ENCODE measurements at regions not wholly inside any gene's neighbourhood (a gene's known extent, or its start where the extent isn't known, plus 50 kb on each side); places are given as distances from the start of the nearest gene placed in this dataset.
"Not testable (repeated sequence)": the region's sequence is repeated elsewhere in the genome, so short reads cannot be mapped to it uniquely, and the experiment has no call there.

DNA sequence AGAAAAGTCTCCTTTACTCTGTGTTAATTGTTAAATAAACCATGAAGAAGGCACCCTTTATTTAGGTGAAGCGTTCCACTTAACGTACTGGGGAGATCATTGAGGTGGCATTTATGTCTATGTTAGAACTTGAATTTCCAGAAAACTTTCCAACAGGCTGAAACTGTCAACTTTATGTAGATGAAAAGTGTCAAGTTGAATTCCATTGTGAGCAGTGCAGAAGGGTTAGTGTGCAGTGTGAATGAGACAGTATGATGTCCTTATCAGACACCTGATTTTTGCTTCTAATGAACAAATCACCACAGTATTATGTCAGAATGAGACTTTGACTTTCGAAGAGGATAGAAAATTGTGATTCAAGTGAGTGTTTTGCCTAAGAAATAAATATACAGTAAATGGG lies 761.6 kb upstream of the SEMA6A start:
- no peak overlapping the region for H3K4me3 Mint-ChIP-seq
- ATAC-seq (replicated peaks in 1 of 2) (no peak), DNase-seq (no peak)
- H3K4me1 Mint-ChIP-seq (ENCODE audit: low read depth) = no peaks in the 10 kb centered on the region
- no peaks in the 10 kb centered on the region for H3K27me3 Mint-ChIP-seq (ENCODE audit: low read depth)
- peaks cover 0 to 3% of the 10 kb centered on the region in 2 donors for H3K9me3 Mint-ChIP-seq
- no peaks in the 10 kb centered on the region for H3K36me3 Mint-ChIP-seq (ENCODE audit: insufficient read depth in 2 of 2)
- H3K27ac Mint-ChIP-seq = no peak overlapping the region

DNA sequence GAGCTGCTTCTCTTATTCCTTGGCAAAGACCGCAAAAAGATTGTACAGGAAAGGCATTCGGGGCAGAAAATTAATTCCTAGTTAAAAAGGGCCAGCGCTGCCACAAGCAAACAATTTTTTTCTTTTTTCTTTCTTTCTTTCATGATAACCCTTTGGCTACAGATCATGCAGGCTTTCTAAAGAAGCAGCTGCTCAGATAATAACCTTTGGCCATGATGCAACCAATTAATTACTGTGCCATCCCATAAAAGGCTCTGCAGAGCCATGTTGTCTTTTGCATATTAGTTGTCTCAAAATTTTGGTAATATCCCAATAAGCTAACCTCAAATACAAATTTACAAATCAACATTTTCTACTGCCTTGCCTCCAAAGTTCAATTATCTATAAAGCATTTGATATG lies 758.4 kb upstream of the SEMA6A start:
- Mint-ChIP-seq H3K36me3 (ENCODE audit: insufficient read depth in 2 of 2) (no peaks in the 10 kb centered on the region), H3K27me3 (ENCODE audit: low read depth) (no peaks in the 10 kb centered on the region), H3K4me1 (ENCODE audit: low read depth) (no peaks in the 10 kb centered on the region), H3K27ac (no peak overlapping the region), H3K9me3 (peaks cover 0 to 3% of the 10 kb centered on the region in 2 donors), H3K4me3 (no peak overlapping the region)
- no peak for DNase-seq
- ATAC-seq (replicated peaks in 1 of 2) = no peak

DNA sequence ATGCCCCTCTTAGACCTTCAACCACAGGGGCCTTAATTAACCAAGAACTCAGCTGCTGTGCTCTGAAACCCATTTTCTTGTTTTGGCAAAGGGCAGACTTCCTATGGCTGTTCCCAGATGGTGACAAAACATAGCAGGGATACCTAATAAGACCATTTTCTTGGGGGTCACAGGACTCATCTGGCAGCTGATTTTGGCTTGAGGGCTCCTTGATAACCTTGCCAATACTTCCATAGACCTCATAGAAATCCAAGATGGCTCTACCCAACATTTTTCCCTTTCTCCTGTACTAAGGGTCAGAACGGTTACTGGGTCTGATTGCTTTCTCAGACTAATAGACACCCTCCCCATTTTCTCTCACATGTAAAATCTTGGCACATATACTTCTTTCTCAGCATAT lies 757.7 kb upstream of the SEMA6A start:
- H3K9me3 Mint-ChIP-seq = peaks cover 0 to 4% of the 10 kb centered on the region in 2 donors
- no peaks in the 10 kb centered on the region for H3K4me1 Mint-ChIP-seq (ENCODE audit: low read depth)
- no peaks in the 10 kb centered on the region for H3K27me3 Mint-ChIP-seq (ENCODE audit: low read depth)
- no peaks in the 10 kb centered on the region for H3K36me3 Mint-ChIP-seq (ENCODE audit: insufficient read depth in 2 of 2)
- no peak for DNase-seq
- no peak overlapping the region for H3K4me3 Mint-ChIP-seq
- no peak overlapping the region for H3K27ac Mint-ChIP-seq
- no peak for ATAC-seq (replicated peaks in 1 of 2)

DNA sequence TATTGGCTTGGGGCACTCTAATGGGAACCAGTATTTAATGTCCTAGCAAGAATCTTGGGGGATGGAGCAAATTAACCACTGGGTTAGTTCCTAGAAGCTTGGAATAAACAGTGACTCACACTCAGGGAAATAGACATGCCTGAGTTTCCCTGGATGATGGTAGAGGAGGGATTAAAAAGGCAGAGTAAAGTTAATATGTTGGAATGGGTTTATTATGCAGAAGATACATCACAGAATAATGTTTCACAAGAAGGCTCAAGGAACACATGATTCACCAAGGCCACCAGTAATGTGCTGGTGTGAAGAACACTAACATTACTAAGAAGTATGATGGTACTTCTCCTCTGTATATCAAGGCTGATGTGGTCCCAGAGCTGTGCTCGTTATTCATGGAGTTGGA lies 752.9 kb upstream of the SEMA6A start:
- no peaks in the 10 kb centered on the region for H3K27me3 Mint-ChIP-seq (ENCODE audit: low read depth)
- no peaks in the 10 kb centered on the region for H3K36me3 Mint-ChIP-seq (ENCODE audit: insufficient read depth in 2 of 2)
- DNase-seq = no peak
- no peak overlapping the region for H3K27ac Mint-ChIP-seq
- H3K4me3 Mint-ChIP-seq = no peak overlapping the region
- peaks cover 1 to 7% of the 10 kb centered on the region in 2 donors for H3K9me3 Mint-ChIP-seq
- no peak for ATAC-seq (replicated peaks in 1 of 2)
- no peaks in the 10 kb centered on the region for H3K4me1 Mint-ChIP-seq (ENCODE audit: low read depth)

DNA sequence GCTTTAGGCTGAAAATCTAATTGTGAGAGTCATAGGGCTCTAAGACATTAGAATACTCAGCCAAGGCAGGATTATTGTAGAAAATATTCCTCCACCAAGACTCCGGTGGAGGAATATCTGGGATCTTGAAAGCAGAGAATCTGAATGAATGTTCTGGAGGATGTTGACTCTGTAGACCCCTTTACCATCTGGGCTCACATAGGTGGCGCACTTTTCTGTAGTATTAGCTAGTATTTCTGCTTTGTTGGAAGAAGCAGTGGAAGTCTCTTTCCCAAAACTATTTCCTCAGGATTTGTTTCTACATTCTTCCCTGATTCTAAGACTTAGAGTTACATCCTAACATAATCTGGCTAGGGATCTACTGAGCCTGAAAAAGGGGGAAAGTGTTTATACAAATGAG lies 752.4 kb upstream of the SEMA6A start:
- H3K27me3 Mint-ChIP-seq (ENCODE audit: low read depth) = no peaks in the 10 kb centered on the region
- H3K27ac Mint-ChIP-seq = no peak overlapping the region
- ATAC-seq (replicated peaks in 1 of 2) (no peak), DNase-seq (no peak)
- no peak overlapping the region for H3K4me3 Mint-ChIP-seq
- H3K4me1 Mint-ChIP-seq (ENCODE audit: low read depth) = no peaks in the 10 kb centered on the region
- H3K9me3 Mint-ChIP-seq = peaks cover 1 to 7% of the 10 kb centered on the region in 2 donors
- no peaks in the 10 kb centered on the region for H3K36me3 Mint-ChIP-seq (ENCODE audit: insufficient read depth in 2 of 2)

DNA sequence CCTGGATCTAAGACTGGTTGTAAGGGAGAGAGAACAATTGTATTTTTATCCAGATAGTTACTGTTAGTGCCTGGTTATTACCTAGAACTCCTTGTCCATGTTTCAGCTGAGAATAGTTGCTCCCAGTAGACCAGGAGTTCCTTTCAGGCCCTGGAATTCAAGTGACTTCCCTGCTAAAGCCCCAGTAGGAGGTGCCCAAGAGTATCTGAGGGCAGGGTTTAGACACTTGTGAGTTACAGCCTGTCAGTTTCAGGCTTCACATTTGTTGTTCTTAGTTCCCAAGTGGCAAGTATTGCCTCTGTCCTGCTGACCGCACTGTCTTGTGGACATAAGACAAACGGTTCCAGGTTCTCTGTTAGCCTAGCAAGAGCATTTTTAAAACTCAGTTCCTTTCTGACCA lies 743.9 kb upstream of the SEMA6A start:
- DNase-seq = no peak
- H3K27me3 Mint-ChIP-seq (ENCODE audit: low read depth) = no peaks in the 10 kb centered on the region
- ATAC-seq (replicated peaks in 1 of 2) = no peak
- H3K27ac Mint-ChIP-seq = no peak overlapping the region
- no peaks in the 10 kb centered on the region for H3K36me3 Mint-ChIP-seq (ENCODE audit: insufficient read depth in 2 of 2)
- no peaks in the 10 kb centered on the region for H3K4me1 Mint-ChIP-seq (ENCODE audit: low read depth)
- no peaks in the 10 kb centered on the region for H3K9me3 Mint-ChIP-seq
- H3K4me3 Mint-ChIP-seq = no peak overlapping the region

DNA sequence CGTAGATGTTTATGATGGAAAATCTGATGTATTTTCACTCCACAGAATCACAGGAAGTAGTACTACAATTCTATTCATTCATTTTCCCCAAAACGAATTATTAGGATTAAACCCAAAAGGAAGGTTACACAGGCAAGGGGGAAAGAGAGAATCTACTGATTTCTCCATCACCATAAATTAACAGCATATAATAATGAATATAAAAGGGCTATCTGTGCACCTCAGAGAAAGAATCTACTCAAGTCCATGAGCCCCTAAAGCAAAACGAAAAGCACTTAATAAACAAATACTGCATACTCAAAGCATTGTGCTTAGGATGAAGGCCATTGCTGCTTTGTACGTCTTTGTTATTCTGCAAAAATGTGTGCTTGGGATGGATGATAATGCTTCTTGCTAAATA lies 740.5 kb upstream of the SEMA6A start:
- no peaks in the 10 kb centered on the region for H3K27me3 Mint-ChIP-seq (ENCODE audit: low read depth)
- no peak overlapping the region for H3K27ac Mint-ChIP-seq
- no peak overlapping the region for H3K4me3 Mint-ChIP-seq
- H3K4me1 Mint-ChIP-seq (ENCODE audit: low read depth) = no peaks in the 10 kb centered on the region
- no peaks in the 10 kb centered on the region for H3K36me3 Mint-ChIP-seq (ENCODE audit: insufficient read depth in 2 of 2)
- H3K9me3 Mint-ChIP-seq = peaks cover 0 to 4% of the 10 kb centered on the region in 2 donors
- no peak for ATAC-seq (replicated peaks in 1 of 2)
- no peak for DNase-seq

DNA sequence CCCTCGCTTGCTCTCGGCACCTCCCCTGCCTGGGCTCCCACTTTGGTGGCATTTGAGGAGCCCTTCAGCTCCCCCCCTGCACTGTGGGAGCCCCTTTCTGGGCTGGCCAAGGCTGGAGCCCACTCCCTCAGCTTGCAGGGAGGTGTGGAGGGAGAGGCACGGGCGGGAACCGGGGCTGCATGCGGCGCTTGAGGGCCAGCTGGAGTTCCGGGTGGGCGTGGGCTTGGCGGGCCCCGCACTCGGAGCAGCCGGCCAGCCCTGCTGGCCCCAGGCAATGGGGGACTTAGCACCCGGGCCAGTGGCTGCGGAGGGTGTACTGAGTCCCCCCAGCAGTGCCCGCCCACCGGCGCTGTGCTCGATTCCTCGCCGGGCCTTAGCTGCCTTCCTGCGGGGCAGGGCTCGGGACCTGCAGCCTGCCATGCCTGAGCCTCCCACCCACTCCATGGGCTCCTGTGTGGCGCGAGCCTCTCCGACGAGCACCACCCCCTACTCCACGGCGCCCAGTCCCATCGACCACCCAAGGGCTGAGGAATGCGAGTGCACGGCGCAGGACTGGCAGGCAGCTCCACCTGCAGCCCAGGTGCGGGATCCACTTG lies 730.0 kb upstream of the SEMA6A start:
- not testable (repeated sequence) for H3K36me3 Mint-ChIP-seq (ENCODE audit: insufficient read depth in 2 of 2); H3K27me3 Mint-ChIP-seq (ENCODE audit: low read depth); H3K4me1 Mint-ChIP-seq (ENCODE audit: low read depth); ATAC-seq (replicated peaks in 1 of 2); H3K27ac Mint-ChIP-seq; DNase-seq; H3K4me3 Mint-ChIP-seq; H3K9me3 Mint-ChIP-seq

DNA sequence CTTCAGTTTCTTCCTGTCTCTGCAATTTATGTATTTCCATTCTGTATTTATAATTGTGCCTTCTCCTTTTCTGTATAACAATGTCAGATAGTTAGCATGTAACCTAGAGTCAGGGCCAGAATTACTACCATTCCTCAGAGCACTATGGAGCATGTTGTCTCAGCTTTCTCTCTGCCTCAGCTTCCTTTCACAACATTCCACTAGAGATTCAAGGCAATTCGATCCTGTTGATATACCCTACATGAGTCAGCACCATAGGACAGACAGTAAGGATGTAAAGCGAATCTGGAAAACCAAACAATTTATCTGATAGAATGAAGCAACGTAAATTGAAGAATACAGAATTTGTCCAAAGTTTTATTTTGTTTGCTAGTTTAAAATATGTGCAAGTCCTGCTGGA lies 728.3 kb upstream of the SEMA6A start:
- Mint-ChIP-seq H3K4me1 (ENCODE audit: low read depth) (no peaks in the 10 kb centered on the region), H3K27ac (no peak overlapping the region), H3K36me3 (ENCODE audit: insufficient read depth in 2 of 2) (no peaks in the 10 kb centered on the region), H3K9me3 (peaks cover 0 to 2% of the 10 kb centered on the region in 2 donors), H3K27me3 (ENCODE audit: low read depth) (no peaks in the 10 kb centered on the region), H3K4me3 (no peak overlapping the region)
- DNase-seq (no peak), ATAC-seq (replicated peaks in 1 of 2) (no peak)

DNA sequence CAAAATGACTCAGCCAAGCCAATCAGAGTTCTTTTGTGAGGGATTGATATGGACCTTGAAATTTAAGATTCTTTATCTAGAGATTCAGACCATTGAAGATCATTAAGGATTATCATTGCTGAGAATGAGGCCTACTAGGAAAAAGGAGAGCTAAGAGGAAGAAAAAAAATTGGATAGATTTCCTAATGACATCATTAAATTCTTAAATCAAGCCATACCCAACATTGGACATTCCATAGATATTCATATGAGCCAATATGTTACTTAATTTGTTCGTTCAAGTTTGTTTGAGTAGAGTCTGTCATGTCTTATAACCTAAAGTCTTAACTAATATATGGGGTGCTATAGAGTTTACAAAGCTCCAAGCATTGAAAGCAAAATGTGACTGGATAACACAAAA lies 727.9 kb upstream of the SEMA6A start:
- ATAC-seq (replicated peaks in 1 of 2) (no peak), DNase-seq (no peak)
- Mint-ChIP-seq H3K27me3 (ENCODE audit: low read depth) (no peaks in the 10 kb centered on the region), H3K36me3 (ENCODE audit: insufficient read depth in 2 of 2) (no peaks in the 10 kb centered on the region), H3K4me1 (ENCODE audit: low read depth) (no peaks in the 10 kb centered on the region), H3K4me3 (no peak overlapping the region), H3K9me3 (peaks cover 0 to 2% of the 10 kb centered on the region in 2 donors), H3K27ac (no peak overlapping the region)

DNA sequence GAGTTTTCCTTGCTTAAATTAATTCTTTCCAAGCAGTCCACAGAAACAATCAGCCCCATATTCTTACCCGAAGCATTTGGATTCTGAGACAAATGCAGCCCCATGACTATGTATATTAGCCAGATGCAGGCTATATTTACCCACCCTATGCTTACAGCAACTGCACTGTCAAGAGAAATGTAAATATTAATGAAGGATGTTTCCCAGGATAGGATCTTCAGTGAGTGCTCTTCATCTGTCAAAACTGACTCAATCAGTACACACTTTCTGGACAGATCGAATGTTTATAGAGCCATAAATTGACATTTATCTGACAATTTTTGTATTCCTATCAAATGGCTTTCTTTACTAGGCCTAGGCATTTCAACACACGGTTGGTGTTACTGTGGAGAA lies 725.3 kb upstream of the SEMA6A start:
- Mint-ChIP-seq H3K4me1 (ENCODE audit: low read depth) (no peaks in the 10 kb centered on the region), H3K27ac (no peak overlapping the region), H3K9me3 (peaks cover 2 to 5% of the 10 kb centered on the region in 2 donors), H3K36me3 (ENCODE audit: insufficient read depth in 2 of 2) (no peaks in the 10 kb centered on the region), H3K27me3 (ENCODE audit: low read depth) (no peaks in the 10 kb centered on the region), H3K4me3 (no peak overlapping the region)
- DNase-seq = no peak
- ATAC-seq (replicated peaks in 1 of 2) = no peak

DNA sequence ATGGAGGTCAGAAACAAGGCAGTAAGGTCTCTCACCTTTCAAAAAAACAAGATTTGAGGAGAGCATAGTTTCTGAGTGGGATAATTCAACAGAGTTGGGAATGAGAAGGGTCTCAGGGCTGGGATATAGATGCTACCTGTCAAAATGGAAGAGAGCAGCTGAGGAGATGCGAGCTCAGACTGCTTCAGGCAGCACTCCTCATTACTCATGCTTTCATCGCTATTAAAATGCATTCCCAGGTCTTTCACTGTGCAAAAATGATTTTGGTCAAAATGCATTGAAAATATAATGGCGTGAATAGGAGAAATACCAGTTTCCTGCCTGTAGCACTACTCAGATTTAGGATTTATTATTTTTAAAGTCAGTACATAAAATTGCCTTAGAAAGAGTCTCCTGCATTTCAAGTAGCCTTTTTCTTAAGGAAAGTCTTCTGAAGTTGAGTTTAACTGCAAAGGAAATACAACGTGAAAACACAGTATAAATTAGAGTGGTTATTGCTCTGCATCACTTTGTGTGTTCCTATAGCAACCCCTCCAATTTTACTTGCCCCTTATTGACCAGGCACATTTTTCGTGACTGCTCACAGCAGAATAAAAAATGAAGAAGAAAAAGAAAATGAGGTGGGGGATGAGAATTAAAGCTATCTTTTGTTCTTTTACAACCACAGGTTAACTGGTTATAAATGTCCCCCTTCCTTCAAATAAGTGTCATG lies 724.8 kb upstream of the SEMA6A start:
- ATAC-seq (replicated peaks in 1 of 2) (no peak), DNase-seq (no peak)
- Mint-ChIP-seq H3K4me1 (ENCODE audit: low read depth) (no peaks in the 10 kb centered on the region), H3K9me3 (peaks cover 2 to 5% of the 10 kb centered on the region in 2 donors), H3K36me3 (ENCODE audit: insufficient read depth in 2 of 2) (no peaks in the 10 kb centered on the region), H3K27ac (no peak overlapping the region), H3K27me3 (ENCODE audit: low read depth) (no peaks in the 10 kb centered on the region), H3K4me3 (no peak overlapping the region)

DNA sequence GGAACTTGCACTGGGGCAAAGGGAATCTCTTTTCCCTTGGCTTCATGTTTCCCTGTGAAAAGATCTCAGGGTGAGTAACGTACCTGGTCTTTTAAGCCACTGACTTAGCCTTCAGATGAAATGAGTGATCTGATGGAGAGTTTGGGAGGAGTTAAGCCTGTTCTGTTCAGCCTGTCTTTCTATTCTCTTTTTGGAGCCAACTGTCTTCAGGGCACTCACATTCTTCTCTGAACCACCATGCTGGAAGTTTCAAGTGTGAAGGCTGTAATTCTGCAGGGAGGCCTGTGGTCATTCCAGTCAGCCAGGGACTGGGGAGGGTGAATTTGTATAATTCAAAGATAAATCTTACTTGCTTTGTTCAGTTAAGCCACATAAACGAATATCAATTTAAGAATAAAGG lies 722.2 kb upstream of the SEMA6A start:
- no peaks in the 10 kb centered on the region for H3K4me1 Mint-ChIP-seq (ENCODE audit: low read depth)
- no peak overlapping the region for H3K4me3 Mint-ChIP-seq
- no peak overlapping the region for H3K27ac Mint-ChIP-seq
- no peak for DNase-seq
- no peak for ATAC-seq (replicated peaks in 1 of 2)
- H3K36me3 Mint-ChIP-seq (ENCODE audit: insufficient read depth in 2 of 2) = no peaks in the 10 kb centered on the region
- peaks cover 5 to 7% of the 10 kb centered on the region in 2 donors for H3K9me3 Mint-ChIP-seq
- H3K27me3 Mint-ChIP-seq (ENCODE audit: low read depth) = no peaks in the 10 kb centered on the region

DNA sequence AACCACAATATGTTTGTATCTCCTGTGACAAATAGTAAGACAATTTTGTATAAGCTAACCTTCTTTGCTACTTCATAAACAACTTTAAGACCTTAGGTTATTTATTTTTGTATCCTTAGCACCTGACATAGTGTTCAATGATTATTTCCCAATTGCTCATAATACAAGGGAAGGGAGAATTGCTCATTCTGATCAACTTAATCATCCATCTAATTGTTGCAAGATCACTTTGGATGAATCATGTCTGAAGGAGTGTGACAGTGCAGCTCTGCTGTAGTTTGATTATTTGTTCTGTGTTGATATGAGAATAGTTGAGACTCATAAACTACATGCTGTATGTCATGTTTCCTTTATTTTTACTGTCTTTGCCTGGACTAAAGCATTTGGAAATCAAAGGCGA lies 721.3 kb upstream of the SEMA6A start:
- Mint-ChIP-seq H3K4me3 (no peak overlapping the region), H3K27me3 (ENCODE audit: low read depth) (no peaks in the 10 kb centered on the region), H3K9me3 (peaks cover 5 to 9% of the 10 kb centered on the region in 2 donors), H3K36me3 (ENCODE audit: insufficient read depth in 2 of 2) (no peaks in the 10 kb centered on the region), H3K27ac (no peak overlapping the region), H3K4me1 (ENCODE audit: low read depth) (no peaks in the 10 kb centered on the region)
- ATAC-seq (replicated peaks in 1 of 2) = no peak
- no peak for DNase-seq

Measured in activated T-cell treated with anti-CD3 and anti-CD28 coated beads, Interleukin-2, amount 50 U/mL, for 72 hours (primary cell).